MM.1S (cell line): ENCODE measurements at regions not wholly inside any gene's neighbourhood (a gene's known extent, or its start where the extent isn't known, plus 50 kb on each side); places are given as distances from the start of the nearest gene placed in this dataset.

Experiments used
- CTCF ChIP-seq: fragments of 300-600 bp; sonication (generic); IDR thresholded peaks from 2 replicates; pipeline ENCODE4 v1.5.1; 2016; ENCODE audit warnings: antibody characterized with exemption, low read length, mixed read lengths
- EZH2 ChIP-seq: fragments of 300-600 bp; sonication (generic); optimal IDR thresholded peaks from 2 replicates; pipeline ENCODE3; 2017; ENCODE audit warnings: low read depth, mild to moderate bottlenecking, antibody characterized with exemption, low read length, mixed read lengths
- EZH2phosphoT487 ChIP-seq: fragments of 300-600 bp; sonication (generic); IDR thresholded peaks from 2 replicates; pipeline ENCODE4 v1.6.1; 2018; ENCODE audit warnings: antibody characterized with exemption, low read length

DNA sequence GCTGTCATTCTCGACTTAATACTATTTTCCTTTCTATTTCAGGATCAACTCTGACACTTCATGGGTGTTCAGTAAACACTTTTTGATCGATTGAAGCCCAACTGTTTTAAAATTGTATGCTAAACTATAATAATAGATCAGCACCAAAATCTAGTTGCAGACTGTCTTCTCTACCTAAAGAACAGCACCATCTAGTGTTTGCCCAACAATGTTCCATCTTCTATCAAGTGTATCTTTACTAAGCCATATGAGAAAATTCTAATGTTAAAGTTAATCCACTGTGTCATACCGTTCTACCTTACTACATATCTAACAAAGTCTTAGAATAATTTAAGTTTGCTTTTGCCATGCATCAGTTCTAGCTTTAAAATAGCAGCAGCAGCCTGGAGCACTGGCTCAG is 113.0 kb upstream of the PRDX4 start:
- TF ChIP-seq CTCF (peak; percentile 53), EZH2 (no peak), EZH2phosphoT487 (no peak)
